Hematopoietic multipotent progenitor cell (in vitro differentiated cells): ENCODE measurements at regions not wholly inside any gene's neighbourhood (a gene's known extent, or its start where the extent isn't known, plus 50 kb on each side); places are given as distances from the start of the nearest gene placed in this dataset.
"Not testable (repeated sequence)": the region's sequence is repeated elsewhere in the genome, so short reads cannot be mapped to it uniquely, and the experiment has no call there.

Experiments used
- DNase-seq, 3 donors: peaks; one replicate each; pipeline ENCODE4 v3.0.0-alpha.2; 2011 to 2015; ENCODE audit warnings: low read depth in 2 of 3, low spot score in 2 of 3

DNA sequence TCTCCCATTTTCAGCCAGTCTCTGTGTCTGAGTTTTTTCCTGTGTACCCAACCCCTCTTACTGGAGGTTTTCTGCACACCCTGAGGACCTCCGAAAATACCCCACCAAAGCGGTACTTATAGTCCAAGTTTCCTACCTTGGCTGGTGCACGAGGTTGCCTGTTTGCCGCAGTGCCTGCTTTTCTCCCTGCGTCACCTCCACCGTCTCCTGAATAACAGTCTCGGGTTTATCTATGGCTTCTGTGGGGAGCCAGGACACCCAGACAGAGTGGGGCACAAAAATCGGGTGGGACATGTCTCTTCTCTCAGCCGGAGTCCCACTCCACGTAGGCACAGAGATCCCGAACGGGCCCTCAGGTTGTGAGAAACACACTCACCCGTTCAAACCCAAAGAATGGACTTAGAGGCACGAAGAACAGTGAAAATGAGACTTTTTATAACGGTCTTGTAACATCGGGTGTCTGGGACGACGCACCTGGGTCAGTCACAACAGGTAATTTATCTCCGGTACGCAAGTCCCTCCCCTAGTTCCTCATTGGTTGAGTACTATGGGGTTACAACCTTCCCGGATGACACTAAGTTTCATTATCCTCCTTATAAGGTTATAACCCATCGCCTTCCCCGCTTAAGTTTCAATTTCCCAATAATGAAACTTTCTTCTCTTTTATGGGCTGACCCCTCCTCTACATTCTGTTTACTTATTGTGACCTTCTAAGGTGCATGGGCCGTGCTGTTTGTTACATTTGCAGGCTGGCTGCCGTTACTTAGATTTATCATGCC is 970.2 kb upstream of the COX7C start:
- no peak for DNase-seq

DNA sequence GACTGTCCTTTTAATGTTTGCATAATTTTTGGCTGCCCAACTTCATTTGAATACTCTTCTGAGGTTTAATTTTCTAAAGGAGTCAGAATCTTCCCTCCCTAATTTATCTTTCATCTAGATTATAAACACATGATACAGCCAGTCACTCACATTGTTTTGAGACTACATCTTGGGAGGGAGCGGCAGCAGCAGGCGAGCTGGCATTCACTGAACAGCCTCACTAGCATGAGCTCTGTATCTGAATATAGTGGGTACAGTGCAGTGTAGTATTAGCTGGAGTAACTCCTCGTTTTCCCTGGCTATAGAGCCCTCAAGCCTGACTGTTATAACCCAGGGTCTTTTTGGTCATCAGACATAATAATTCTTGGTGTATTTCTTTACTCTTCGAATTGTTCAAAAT is 969.2 kb upstream of the COX7C start:
- DNase-seq = no peak

DNA sequence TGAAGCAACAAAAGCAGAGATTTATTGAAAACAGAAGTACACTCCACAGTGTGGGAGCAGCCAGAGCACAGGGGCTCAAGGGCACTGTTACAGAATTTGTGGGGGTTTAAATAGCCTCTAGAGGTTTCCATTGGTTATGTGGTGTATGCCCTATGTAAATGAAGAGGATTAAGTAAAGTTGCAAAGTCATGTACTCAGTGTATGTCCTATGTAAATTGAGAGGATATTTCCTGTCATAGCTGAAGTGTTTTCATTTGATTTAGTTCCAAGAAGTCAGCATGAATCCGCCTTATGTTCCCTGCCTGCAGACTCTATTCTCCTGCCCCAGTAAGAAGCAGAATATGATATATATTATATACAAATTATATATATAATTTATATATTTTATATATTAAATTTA is 966.0 kb upstream of the COX7C start:
- DNase-seq = no peak

DNA sequence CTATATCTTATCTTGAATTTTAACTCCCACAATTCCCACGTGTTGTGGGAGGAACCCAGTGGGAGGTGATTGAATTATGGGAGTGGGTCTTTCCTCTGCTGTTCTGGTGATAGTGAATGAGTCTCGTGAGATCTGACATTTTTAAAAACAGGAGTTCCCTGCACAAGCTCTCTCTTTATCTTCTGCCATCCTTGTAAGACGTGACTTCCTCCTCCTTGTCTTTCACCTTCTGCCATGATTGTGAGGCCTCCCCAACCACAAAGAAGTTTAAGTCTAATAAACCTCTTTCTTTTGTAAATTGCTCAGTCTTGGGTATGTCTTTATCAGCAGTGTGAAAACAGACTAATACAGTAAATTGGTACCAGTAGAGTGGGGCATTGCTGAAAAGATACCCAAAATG is 963.6 kb upstream of the COX7C start:
- DNase-seq = not testable (repeated sequence)

DNA sequence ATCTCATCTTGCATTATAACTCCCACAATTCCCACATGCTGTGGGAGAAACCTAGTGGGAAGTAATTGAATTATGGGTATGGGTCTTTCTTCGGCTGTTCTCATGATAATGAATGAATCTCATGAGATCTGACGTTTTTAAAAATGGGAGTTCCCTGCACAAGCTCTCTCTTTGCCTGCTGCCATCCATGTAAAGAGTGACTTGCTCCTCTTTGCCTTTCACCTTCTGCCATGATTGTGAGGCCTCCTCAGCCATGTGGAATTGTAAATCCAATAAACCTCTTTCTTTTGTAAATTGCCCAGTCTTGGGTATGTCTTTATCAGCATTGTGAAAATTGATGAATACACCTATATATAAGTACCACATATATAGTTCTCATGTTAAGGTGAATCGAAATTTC is 961.7 kb upstream of the COX7C start:
- DNase-seq = no peak

DNA sequence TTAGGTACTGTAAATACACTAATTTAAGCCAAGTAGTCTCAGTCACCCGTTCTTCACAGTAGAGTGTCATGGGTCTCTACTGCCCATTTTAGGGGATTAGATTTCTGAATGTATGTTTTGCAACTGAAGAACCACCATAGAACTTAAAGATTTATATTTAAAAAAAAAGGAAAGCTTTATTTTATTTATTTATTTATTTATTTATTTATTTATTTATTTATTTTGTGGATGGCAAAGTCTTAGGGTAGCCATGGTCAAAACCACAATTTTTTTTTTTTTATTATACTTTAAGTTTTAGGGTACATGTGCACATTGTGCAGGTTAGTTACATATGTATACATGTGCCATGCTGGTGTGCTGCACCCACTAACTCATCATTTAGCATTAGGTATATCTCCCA is 960.4 kb upstream of the COX7C start:
- DNase-seq = not testable (repeated sequence)

DNA sequence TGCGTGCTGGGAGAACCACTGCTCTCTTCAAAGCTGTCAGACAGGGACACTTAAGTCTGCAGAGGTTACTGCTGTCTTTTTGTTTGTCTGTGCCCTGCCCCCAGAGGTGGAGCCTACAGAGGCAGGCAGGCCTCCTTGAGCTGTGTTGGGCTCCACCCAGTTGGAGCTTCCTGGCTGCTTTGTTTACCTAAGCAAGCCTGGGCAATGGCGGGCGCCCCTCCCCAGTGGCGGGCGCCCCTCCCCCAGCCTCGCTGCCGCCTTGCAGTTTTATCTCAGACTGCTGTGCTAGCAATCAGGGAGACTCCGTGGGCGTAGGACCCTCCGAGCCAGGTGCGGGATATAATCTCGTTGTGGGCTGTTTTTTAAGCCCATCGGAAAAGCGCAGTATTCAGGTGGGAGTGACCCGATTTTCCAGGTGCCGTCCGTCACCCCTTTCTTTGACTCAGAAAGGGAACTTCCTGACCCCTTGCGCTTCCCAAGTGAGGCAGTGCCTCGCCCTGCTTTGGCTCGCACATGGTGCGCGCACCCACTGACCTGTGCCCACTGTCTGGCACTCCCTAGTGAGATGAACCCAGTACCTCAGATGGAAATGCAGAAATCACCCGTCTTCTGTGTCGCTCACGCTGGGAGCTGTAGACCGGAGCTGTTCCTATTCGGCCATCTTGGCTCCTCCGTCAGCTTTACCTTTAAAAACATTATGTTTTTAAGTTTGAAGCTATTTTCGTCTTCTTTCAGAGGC is 954.6 kb upstream of the COX7C start:
- DNase-seq = not testable (repeated sequence)

DNA sequence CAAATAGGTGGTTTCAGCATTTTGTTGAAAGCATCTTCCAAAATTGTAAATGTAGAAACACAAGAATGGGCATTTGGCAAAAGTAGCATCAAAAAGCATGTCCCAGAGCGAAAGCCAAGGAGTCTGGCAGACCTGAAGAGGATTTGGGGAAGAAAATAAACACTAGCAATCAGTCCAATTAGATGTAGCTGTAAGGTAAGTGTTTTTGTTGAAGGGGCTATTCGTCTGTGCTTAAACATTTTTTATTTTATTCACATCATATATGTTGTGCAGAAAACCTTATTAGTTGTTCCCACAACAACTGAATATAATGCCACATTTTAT is 954.1 kb upstream of the COX7C start:
- DNase-seq = no peak

DNA sequence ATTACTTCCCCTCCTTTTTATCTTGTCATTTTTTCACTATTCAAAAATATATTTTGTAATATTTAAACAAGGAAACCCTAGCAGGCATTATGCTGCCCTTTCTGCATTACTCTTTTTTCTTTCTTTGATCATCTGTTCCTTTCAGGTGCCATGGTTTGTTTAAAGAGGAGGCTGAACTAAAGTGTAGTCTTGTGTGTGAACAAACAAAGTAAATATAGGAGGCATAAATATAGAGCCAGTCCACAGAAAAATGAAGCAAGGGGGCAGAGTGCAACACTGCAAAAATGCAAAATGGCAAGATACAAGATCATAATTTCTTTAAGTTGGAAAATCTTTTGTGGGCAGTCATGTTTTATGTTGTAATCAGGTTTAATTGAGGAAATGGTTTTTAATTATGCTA is 947.3 kb upstream of the COX7C start:
- no peak for DNase-seq

DNA sequence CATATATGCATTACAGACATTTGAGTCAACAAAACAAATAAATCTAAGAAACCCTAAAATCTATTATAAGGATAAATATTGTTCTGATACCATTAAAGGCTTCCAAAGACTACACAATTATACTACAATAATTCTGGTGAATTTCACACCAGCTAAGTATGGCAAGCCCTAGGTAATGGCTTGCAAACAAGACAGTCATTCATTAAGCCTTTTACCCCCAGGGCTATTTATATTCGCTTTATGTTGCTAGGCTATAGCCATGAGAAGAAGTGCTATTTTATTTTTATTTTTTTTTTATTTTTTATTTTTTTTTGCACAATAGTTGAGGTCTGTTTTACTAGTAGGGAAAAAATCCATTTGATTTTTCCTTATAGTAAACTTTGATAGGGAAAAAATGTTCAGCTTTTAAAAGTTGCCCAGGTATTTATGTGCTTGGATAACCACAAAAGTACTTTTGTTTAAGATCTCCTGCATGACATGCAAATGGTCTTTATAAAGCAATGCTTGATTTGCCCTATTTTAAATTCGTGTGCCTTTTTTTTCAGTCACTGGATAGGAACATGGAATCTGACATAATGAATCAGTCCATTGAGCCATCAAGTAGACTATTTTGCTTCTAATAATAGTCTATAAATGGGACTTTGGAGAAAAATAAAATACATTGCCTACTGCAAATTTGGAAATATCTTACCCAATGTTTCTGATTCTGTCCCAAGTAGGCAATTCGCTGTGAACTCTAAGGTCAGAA is 946.3 kb upstream of the COX7C start:
- DNase-seq = no peak

DNA sequence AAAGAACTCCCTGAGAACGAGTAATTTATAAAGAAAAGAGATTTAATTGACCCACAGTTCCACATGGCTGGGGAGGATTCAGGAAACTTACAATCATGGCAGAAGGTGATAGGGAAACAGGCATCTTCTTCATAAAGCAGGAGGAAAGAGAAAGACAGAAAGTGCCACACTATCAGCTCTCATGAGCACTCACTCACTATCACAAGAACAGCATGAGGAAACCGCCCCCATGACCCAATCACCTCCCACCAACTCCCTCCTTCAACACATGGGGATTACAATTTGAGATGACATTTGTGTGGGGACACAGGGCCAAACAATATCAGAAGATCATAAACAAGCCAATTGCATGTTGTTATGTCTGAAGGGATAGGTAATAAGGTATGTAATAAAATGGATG is 935.9 kb upstream of the COX7C start:
- DNase-seq = no peak

DNA sequence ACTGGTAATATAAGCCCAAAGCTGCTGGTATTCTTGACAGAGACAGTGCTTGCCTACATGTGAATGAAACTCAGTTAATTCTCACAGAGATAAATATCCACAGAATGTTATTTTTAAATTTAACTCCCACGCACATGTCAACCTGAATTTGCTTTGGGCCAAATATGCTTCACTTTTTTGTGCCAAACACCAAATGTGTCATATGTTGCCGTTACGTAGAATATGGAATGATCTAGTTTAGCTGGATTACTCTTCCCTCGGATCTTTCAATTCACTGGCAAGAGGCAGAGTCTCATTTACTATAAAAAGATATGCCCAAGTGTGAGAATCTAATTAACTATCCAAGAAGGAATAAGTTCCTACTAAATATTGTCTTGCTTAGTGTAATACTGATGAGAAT is 933.4 kb upstream of the COX7C start:
- DNase-seq = no peak

DNA sequence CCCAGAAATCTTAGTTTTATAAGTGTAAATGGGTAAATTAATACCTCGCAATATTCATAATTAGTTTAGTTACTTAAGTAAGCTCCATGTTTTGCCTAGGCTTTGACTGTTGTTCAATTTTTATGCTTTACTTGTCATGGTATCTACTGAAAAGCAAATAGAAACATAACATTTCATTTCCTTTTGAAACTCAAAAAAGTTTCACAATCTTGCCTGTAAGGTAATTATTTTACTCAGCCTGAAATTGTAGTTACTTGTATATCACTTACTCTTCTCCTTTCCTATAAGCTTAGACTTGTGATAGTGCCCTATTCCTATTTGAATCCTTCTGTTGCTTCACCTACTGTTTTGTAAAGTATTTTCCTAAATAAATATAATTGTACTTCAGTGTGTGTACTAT is 914.4 kb upstream of the COX7C start:
- DNase-seq = no peak

DNA sequence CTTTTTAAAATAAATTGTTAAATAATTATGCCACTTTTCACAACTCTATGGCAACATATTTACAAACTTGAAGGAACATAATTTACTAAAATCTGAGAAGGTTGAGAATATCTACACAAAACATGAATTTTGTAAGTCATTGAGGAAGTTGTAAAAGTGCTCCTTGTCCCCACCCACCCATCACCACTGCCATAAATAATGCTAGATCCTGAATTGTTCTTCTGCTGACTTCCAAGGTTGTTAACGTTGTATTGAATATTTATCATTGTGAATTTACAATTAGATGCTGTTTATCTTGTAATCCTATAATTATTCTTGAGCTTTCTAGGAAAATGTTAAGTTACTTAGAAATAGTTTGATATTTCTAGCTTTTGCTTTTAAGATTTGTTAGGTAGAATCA is 908.0 kb upstream of the COX7C start:
- no peak for DNase-seq

DNA sequence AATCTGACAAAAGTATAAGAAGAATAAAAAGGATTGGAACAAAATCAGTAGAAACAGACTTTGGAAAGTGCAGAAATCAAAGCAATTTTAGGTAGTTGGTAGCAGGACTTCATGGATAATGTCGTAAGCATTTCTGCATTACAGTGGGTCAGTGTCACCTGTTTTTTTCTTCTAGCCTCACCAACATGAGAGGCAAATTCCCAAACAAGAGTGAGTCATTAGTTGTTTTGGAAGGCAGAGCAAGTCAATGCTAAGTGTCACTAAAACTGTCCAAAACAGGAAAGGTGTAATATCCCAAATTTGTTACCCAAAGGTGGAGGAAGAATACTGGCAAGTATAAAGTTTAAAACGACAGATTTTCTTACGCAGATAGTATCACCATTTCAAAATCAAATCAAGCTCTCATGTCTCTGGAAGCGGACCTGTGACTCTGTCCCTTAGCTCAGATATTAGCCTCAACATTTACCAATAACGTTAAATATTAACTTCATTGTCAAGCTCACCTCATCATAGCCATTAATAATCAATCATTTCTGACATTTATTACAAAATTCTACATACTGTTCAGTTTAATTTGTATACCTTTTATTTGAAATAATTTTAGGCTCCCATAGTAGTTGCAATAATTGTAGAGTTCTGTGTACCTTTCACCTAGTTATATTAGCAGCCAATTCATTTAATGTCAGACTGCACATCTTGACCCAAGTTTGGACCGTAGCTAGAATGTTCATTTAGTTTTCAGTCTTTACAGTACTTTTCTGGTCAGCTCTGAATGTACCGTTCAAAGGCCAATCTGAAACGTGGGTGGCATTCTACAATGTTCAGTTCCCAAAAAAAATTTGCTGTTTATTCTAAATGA is 901.2 kb upstream of the COX7C start:
- DNase-seq = no peak

DNA sequence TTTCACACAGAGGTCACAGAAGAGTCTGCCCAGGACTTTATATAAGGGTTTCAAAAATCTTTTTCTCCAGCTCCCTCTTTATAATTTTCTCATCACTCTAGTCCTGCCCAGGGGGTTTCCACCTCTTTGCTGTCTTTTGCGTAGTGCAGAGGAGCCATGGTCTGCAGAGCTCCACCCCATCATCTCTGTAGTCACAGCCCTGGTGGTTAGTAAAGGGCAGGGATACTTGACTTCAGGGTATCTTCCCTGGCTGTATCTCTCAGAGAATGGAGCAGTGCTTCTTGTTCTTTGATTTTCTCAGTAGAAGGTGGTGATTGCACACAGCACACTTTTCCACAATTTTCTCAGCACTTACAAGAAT is 900.6 kb upstream of the COX7C start:
- no peak for DNase-seq

DNA sequence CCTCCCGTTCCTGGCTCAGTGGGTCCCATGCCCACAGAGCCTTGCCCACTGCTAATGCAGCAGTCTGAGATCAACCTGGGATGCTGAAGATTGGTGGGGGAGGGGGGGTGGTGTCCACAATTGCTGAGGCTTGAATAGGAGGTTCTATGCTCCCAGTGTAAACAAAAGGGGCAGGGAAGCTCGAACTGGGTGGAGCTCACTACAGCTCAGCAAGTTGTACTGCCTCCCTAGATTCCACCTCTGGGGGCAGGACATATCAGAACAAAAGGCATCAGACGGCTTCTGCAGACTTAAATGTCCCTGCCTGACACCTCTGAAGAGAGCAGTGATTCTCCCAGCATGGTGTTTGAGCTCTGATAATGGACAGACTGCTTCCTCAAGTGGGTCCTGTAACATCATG is 885.6 kb upstream of the COX7C start:
- no peak for DNase-seq

DNA sequence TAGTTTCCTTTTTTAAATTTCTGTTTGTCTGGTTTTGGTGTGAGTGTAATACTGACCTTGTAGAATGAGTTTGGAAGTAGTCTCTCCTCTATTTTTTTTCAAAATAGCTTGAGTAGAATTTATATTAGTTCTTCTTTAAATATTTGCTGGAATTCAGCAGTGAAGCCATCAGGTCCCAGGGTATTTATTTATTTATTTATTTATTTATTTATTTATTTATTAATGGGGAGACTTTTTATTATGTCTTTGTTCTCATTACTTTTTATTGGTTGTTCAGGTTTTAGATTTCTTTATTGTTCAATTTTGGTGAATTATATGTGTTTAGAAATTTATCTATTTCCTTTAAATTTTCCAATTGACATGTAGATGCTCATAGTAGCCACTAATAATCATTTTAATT is 875.8 kb upstream of the COX7C start:
- no peak for DNase-seq

DNA sequence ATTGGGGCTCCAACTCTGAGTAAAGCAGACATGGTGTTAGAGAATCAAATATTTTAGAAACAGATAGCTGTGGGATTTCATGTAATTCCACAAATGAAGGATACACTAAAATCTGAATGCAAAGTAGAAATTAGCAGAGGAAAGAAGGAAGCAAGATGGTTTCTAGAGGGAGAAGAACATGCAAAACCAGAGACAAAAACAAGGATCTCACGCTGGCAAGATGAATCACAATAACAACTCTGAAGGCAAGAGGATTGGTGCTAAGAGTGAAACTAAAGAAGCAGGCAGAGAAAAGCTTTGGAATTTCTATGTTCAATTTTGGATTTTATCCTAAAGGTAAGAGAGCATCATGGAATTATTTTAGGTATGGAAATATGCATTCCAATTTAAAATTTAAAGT is 857.2 kb upstream of the COX7C start:
- no peak for DNase-seq

DNA sequence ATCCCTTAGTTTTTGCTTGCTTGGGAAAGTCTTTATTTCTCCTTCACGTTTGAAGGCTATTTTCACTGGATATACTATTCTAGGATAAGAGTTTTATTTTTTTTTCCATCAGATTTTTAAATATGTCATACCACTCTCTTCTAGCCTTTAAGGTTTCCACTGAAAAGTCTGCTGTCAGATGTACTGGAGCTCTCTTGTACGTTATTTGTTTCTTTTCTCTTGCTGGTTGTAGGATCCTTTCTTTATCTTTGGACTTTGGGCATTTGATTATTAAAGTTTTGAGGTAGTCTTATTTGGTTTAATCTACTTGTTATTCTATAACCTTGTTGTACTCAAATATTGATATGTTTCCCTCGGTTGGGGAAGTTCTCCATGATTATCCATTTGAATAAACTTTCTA is 848.4 kb upstream of the COX7C start:
- DNase-seq = no peak

DNA sequence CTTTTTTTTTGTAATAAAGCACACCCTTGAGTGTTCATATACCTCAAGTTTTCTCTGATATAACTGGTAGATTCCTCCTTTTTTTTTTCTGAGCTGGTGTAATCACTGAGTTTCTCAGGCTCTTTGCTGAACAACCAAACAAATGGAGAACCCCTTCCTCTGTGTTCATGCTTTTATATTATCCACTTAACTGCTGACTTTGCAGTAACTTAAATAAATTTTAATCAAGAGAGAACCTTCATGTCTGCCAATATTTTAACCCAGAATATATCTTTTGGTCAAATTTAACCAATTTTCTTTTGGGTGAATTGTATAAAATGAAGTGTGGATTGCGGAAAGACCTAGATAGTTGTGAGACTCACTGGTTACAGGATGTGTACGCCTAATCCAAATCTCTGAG is 833.0 kb upstream of the COX7C start:
- no peak for DNase-seq
